Uterus (tissue), 3 donors: ENCODE measurements at regions not wholly inside any gene's neighbourhood (a gene's known extent, or its start where the extent isn't known, plus 50 kb on each side); places are given as distances from the start of the nearest gene placed in this dataset.

ENCODE experiments used
- DNase-seq, 2 donors: peaks; one replicate each; pipeline ENCODE4 v3.0.0-alpha.2; 2019 to 2020
- H3K27ac ChIP-seq, 2 donors: fragments of 200-600 bp; sonication (generic); 1 replicate in 1 of 2; 2 replicates in 1 of 2; pipeline ENCODE4 v1.5.1; 2016 to 2018
- H3K27me3 ChIP-seq, 2 donors: fragments of 200-600 bp; sonication (generic); one replicate each; pipeline ENCODE4 v1.5.1; 2018 to 2019; ENCODE audit warnings: control low read depth in 1 of 2
- H3K36me3 ChIP-seq, 2 donors: fragments of 200-600 bp; sonication (generic); one replicate each; pipeline ENCODE4 v1.5.1; 2019; ENCODE audit warnings: control low read depth in 1 of 2
- H3K4me1 ChIP-seq, 2 donors: fragments of 200-600 bp; sonication (generic); one replicate each; pipeline ENCODE4 v1.5.1; 2018 to 2019; ENCODE audit warnings: control low read depth in 1 of 2
- H3K4me3 ChIP-seq, 2 donors: fragments of 200-600 bp; sonication (generic); 1 replicate in 1 of 2; 2 replicates in 1 of 2; pipeline ENCODE4 v1.5.1; 2018 to 2019; ENCODE audit warnings: mild to moderate bottlenecking in 1 of 2
- H3K9me3 ChIP-seq, 2 donors: fragments of 200-600 bp; sonication (generic); one replicate each; pipeline ENCODE4 v1.5.1; 2019; ENCODE audit warnings: control low read depth in 1 of 2
- CTCF ChIP-seq, 4 experiments: fragments of 200-600 bp in 2 of 4; fragments of 450-650 bp in 2 of 4; sonication (generic) in 2 of 4; IDR thresholded peaks; one replicate each; pipeline ENCODE4 v1.5.1; 2016 to 2019; ENCODE audit warnings: antibody characterized with exemption in 4 of 4, mild to moderate bottlenecking in 2 of 4, moderate library complexity in 1 of 4
- POLR2A ChIP-seq, 2 donors: fragments of 450-650 bp; IDR thresholded peaks; one replicate each; pipeline ENCODE4 v1.6.1; 2016; ENCODE audit warnings: antibody characterized with exemption in 2 of 2, mild to moderate bottlenecking in 1 of 2, moderate library complexity in 1 of 2
- intact Hi-C: fragments of 100-400 bp; cut with DNase I; formaldehyde crosslinking; loops from one replicate; pipeline ENCODE4 v1.15.1; 2023; ENCODE audit warnings: low total_unique reads
- donor health status: DM: yes; HTN: yes; CAD: no.

DNA sequence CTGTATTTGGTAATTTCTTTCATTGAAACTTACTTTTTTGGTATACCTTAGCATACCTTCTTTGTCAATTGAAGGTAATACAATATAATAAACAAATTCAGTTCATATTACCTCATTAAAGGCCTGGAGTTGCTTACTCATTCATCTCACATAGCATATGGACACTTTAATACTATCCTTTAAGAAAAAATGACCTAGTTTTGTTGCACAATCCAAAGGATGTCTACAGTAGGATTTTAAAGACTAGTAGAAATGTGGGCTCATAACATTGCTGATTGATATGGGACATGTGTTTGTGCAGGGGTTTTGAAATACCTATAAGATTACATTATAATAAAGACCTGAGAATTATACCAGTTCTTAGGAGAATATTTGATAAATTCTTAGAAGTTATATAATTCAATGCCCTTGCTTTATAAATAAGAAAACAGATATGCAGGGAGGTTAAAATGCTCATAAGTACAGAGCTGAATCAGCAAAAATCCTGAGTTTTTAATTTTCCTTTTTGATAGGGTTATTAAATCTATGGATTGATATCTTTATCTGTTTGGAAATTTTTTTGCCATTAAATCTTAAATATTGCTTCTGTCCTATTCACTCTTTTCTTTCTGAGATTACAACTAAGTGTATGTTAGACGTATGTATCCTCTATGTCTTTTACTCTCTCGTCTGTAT, 352.1 kb downstream of the ATP23 start:
- TF ChIP-seq POLR2A (IDR thresholded peaks at IDR 0.05) (no peak), CTCF (IDR thresholded peaks at IDR 0.05) (no peak)
- Histone ChIP-seq H3K27me3 (no peaks in the 10 kb centered on the region), H3K27ac (no peak overlapping the region), H3K36me3 (no peaks in the 10 kb centered on the region), H3K4me1 (no peaks in the 10 kb centered on the region), H3K4me3 (no peak overlapping the region), H3K9me3 (no peaks in the 10 kb centered on the region)
- no peak for DNase-seq
- intact Hi-C loops: no loop called here

- no peak for TF ChIP-seq CTCF (IDR thresholded peaks at IDR 0.05)
- TF ChIP-seq POLR2A (IDR thresholded peaks at IDR 0.05): no peak
- Histone ChIP-seq H3K36me3 (no peaks in the 10 kb centered on the region), H3K4me1 (no peaks in the 10 kb centered on the region), H3K9me3 (no peaks in the 10 kb centered on the region), H3K4me3 (no peak overlapping the region), H3K27ac (no peak overlapping the region), H3K27me3 (no peaks in the 10 kb centered on the region)
- no peak for DNase-seq
- intact Hi-C loops: no loop called here
Measured at GRCh38 chr12:58295268-58295667, 353.9 kb downstream of the ATP23 start.

DNA sequence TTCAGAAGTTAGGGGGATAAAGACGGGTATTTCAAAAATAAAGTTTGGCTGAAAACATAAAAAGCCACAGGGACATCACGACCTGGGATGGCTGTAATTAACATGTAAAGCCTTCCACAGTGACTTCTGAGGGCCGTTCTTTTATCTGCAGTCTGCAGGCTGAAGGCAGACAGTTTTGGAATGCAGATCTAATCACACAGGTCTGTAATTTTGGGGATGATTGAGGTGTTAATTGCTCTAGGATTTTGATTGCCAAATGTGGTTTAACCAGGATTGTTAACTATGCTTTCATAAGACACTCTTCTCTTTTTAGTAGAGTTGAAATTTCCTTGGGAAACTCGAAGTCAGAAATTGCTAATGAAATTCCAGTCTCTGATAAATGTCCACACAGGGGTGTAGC, 355.5 kb downstream of the ATP23 start:
- Histone ChIP-seq H3K27ac (no peak overlapping the region), H3K4me1 (no peaks in the 10 kb centered on the region), H3K9me3 (no peaks in the 10 kb centered on the region), H3K36me3 (no peaks in the 10 kb centered on the region), H3K27me3 (no peaks in the 10 kb centered on the region), H3K4me3 (no peak overlapping the region)
- intact Hi-C loops: no loop called here
- TF ChIP-seq POLR2A (IDR thresholded peaks at IDR 0.05): no peak
- no peak for TF ChIP-seq CTCF (IDR thresholded peaks at IDR 0.05)
- DNase-seq: no peak

DNA sequence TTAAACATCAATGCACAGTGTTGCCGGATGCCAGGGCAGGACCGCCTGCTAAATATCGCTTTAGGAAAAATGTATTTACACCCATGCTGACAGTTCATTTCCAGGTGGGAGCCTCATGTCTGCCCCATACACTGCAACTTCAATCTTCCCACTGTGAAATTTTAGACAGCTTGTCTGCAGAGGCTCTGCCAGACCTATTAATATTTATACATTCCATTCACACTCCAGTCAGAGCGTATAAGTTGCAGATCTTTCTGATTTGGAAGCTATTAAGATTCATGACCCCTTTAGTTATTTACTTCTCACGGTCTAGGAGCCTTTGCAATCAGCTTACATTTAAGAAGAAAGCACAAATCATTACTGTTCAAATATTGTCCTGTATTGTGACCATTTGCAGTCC, 357.4 kb downstream of the ATP23 start:
- intact Hi-C loops: no loop called here
- H3K36me3 ChIP-seq: no peaks in the 10 kb centered on the region

GRCh38 chr12:58299371-58299770, 358.0 kb downstream of the ATP23 start:
- no peak for DNase-seq
- Histone ChIP-seq H3K27me3 (no peaks in the 10 kb centered on the region), H3K27ac (no peak overlapping the region), H3K9me3 (no peaks in the 10 kb centered on the region), H3K4me1 (no peaks in the 10 kb centered on the region), H3K4me3 (no peak overlapping the region), H3K36me3 (no peaks in the 10 kb centered on the region)
- TF ChIP-seq POLR2A (IDR thresholded peaks at IDR 0.05) (no peak), CTCF (IDR thresholded peaks at IDR 0.05) (no peak)
- intact Hi-C loops: no loop called here

More for the DNA sequence above, 357.4 kb downstream of the ATP23 start:
- Histone ChIP-seq H3K4me1 (no peaks in the 10 kb centered on the region), H3K4me3 (no peak overlapping the region), H3K9me3 (no peaks in the 10 kb centered on the region), H3K27me3 (no peaks in the 10 kb centered on the region), H3K27ac (no peak overlapping the region)
- no peak for DNase-seq
- no peak for TF ChIP-seq CTCF (IDR thresholded peaks at IDR 0.05)
- TF ChIP-seq POLR2A (IDR thresholded peaks at IDR 0.05): no peak
